ENCODE measurements at regions not wholly inside any gene's neighbourhood (a gene's known extent, or its start where the extent isn't known, plus 50 kb on each side); places are given as distances from the start of the nearest gene placed in this dataset.

GRCh38 chr12:18794000-18794399, 56.1 kb downstream of the CAPZA3 start:
- TF ChIP-seq CTCF (IDR thresholded peaks at IDR 0.05; ENCODE audit: extremely low read depth in 1 of 2, insufficient read depth in 1 of 2, low read depth in 1 of 2, low read length in 2 of 2) (no peak), POLR2A (IDR thresholded peaks at IDR 0.05; ENCODE audit: low read depth, low read length) (no peak), EZH2 (IDR thresholded peaks at IDR 0.05; ENCODE audit: borderline replicate concordance, low read depth, low read length, severe bottlenecking) (no peak), POLR2AphosphoS5 (IDR thresholded peaks at IDR 0.05; ENCODE audit: insufficient read depth, low read depth, low read length) (no peak)
